DMS 273 treated with DMSO at 0.1 percent for 48 hours (cell line): ENCODE measurements at regions not wholly inside any gene's neighbourhood (a gene's known extent, or its start where the extent isn't known, plus 50 kb on each side); places are given as distances from the start of the nearest gene placed in this dataset.
A peak's percentile ranks its signal among the peaks of the same experiment; 100 is the strongest.
"Not testable (repeated sequence)": the region's sequence is repeated elsewhere in the genome, so short reads cannot be mapped to it uniquely, and the experiment has no call there.

Experiments used
- DNase-seq: peaks from one replicate; lab custom pipeline; 2025; lab: John Stamatoyannopoulos, UW

GRCh38 chr4:53920116-53920515 is 144.3 kb downstream of the CHIC2 start:
- no peak for DNase-seq

- no peak for DNase-seq
These were observed 144.9 kb downstream of the CHIC2 start for GRCh38 chr4:53919535-53919934.

GRCh38 chr4:53917729-53918128 is 146.7 kb downstream of the CHIC2 start:
- no peak for DNase-seq

- no peak for DNase-seq
These were observed 147.9 kb downstream of the CHIC2 start for GRCh38 chr4:53916431-53916889.

- no peak for DNase-seq
These were observed 149.9 kb downstream of the CHIC2 start for GRCh38 chr4:53914313-53915016.

GRCh38 chr4:53913771-53914170 is 150.6 kb downstream of the CHIC2 start:
- DNase-seq, result no peak

GRCh38 chr4:53912766-53913497 is 151.5 kb downstream of the CHIC2 start:
- no peak for DNase-seq

- DNase-seq, result peak; percentile 15
These were observed 155.7 kb downstream of the CHIC2 start for GRCh38 chr4:53908661-53909078.

- no peak for DNase-seq
These were observed 156.6 kb downstream of the CHIC2 start for GRCh38 chr4:53907772-53908171.

GRCh38 chr4:53906606-53907190 is 157.7 kb downstream of the CHIC2 start:
- no peak for DNase-seq

GRCh38 chr4:53905941-53906377 is 158.4 kb downstream of the CHIC2 start:
- DNase-seq, result no peak

- DNase-seq, result no peak
These were observed 159.0 kb downstream of the CHIC2 start for GRCh38 chr4:53905276-53905940.

GRCh38 chr4:53902786-53903185 is 161.6 kb downstream of the CHIC2 start:
- DNase-seq, result no peak

- no peak for DNase-seq
These were observed 164.1 kb downstream of the CHIC2 start for GRCh38 chr4:53900271-53900649.

GRCh38 chr4:53899586-53900270 is 164.7 kb downstream of the CHIC2 start:
- DNase-seq, result no peak

GRCh38 chr4:53895137-53895536 is 169.3 kb downstream of the CHIC2 start:
- DNase-seq, result no peak

- DNase-seq, result no peak
These were observed 173.9 kb downstream of the CHIC2 start for GRCh38 chr4:53890461-53890860.

GRCh38 chr4:53889326-53890055 is 174.9 kb downstream of the CHIC2 start:
- DNase-seq, result no peak

GRCh38 chr4:53886090-53886489 is 178.3 kb downstream of the CHIC2 start:
- no peak for DNase-seq

GRCh38 chr4:53885668-53886067 is 178.7 kb downstream of the CHIC2 start:
- no peak for DNase-seq

- not testable (repeated sequence) for DNase-seq
These were observed 187.3 kb downstream of the CHIC2 start for GRCh38 chr4:53877096-53877495.
